Tibial nerve (tissue), 4 donors: ENCODE measurements at regions not wholly inside any gene's neighbourhood (a gene's known extent, or its start where the extent isn't known, plus 50 kb on each side); places are given as distances from the start of the nearest gene placed in this dataset.

Experiments
- EP300 ChIP-seq, 2 donors: sonication (generic); formaldehyde crosslinking; IDR thresholded peaks; one replicate each; pipeline ENCODE4 v1.6.1; 2017; ENCODE audit warnings: antibody characterized with exemption in 2 of 2, mild to moderate bottlenecking in 1 of 2
- POLR2A ChIP-seq, 2 donors: fragments of 450-650 bp; IDR thresholded peaks; one replicate each; pipeline ENCODE4 v1.6.1; 2017; ENCODE audit warnings: antibody characterized with exemption in 2 of 2, mild to moderate bottlenecking in 2 of 2, moderate library complexity in 2 of 2
- TF ChIP-seq, protein P1 (sequence below), 5 experiments: fragments of 200-600 bp in 3 of 5; fragments of 450-650 bp in 2 of 5; sonication (generic) in 3 of 5; IDR thresholded peaks; one replicate each; pipeline ENCODE4 v1.5.1; 2016 to 2019; ENCODE audit warnings: antibody characterized with exemption in 5 of 5, mild to moderate bottlenecking in 3 of 5, moderate library complexity in 2 of 5

DNA sequence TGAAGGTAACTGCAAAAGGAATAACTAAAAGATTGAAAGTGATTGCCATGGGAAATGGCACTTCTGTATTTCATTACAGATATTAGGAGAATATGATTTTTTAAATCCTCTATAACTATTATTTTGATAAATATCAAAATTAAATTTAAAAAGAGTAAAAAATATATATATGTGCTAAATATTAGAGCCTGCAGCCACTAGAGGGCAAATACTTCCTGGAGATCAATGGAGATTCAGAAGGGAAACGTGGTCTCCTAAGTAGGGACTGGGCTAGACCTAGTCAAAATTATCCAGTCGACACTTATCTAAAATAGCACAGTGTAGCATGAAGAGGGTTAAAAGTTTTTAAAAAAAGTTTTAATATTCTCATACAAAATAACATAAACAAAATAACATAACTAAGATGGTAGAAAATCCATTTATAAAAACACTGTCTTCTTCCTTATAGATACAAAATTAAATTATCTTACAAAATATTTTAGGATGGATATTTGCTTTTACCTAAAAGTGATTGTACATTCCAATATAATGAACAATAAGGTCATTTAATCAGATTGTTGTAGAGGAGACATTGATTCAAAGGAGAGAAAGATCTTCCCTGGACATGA, 434.3 kb downstream of the MDFIC start:
- TF ChIP-seq, protein P1, sequence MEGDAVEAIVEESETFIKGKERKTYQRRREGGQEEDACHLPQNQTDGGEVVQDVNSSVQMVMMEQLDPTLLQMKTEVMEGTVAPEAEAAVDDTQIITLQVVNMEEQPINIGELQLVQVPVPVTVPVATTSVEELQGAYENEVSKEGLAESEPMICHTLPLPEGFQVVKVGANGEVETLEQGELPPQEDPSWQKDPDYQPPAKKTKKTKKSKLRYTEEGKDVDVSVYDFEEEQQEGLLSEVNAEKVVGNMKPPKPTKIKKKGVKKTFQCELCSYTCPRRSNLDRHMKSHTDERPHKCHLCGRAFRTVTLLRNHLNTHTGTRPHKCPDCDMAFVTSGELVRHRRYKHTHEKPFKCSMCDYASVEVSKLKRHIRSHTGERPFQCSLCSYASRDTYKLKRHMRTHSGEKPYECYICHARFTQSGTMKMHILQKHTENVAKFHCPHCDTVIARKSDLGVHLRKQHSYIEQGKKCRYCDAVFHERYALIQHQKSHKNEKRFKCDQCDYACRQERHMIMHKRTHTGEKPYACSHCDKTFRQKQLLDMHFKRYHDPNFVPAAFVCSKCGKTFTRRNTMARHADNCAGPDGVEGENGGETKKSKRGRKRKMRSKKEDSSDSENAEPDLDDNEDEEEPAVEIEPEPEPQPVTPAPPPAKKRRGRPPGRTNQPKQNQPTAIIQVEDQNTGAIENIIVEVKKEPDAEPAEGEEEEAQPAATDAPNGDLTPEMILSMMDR (IDR thresholded peaks at IDR 0.05): peak in 2 of 5 experiments; percentile 30 to 32
- TF ChIP-seq POLR2A (IDR thresholded peaks at IDR 0.05): no peak
- no peak for TF ChIP-seq EP300 (IDR thresholded peaks at IDR 0.05)
